Transverse colon (tissue), 4 donors: ENCODE measurements at regions not wholly inside any gene's neighbourhood (a gene's known extent, or its start where the extent isn't known, plus 50 kb on each side); places are given as distances from the start of the nearest gene placed in this dataset.

ENCODE experiments used
- CTCF ChIP-seq, 5 experiments: fragments of 200-600 bp in 3 of 5; fragments of 450-650 bp in 2 of 5; sonication (generic) in 3 of 5; IDR thresholded peaks; 1 replicate in 2 of 5; 2 replicates in 3 of 5; pipeline ENCODE4 v1.5.1; 2016 to 2017; ENCODE audit warnings: antibody characterized with exemption in 5 of 5, inconsistent platforms in 3 of 5, mild to moderate bottlenecking in 2 of 5, moderate library complexity in 1 of 5
- POLR2AphosphoS5 ChIP-seq, 3 donors: sonication (generic); formaldehyde crosslinking; IDR thresholded peaks; one replicate each; pipeline ENCODE4 v1.6.1; 2016; ENCODE audit warnings: antibody characterized with exemption in 3 of 3

GRCh38 chr4:31104043-31104442 lies 383.9 kb downstream of the PCDH7 start:
- TF ChIP-seq CTCF (IDR thresholded peaks at IDR 0.05) = no peak
- TF ChIP-seq POLR2AphosphoS5 (IDR thresholded peaks at IDR 0.05) = no peak
